NCI-H2029 treated with DMSO at 0.1 percent for 48 hours (cell line): ENCODE measurements at regions not wholly inside any gene's neighbourhood (a gene's known extent, or its start where the extent isn't known, plus 50 kb on each side); places are given as distances from the start of the nearest gene placed in this dataset.

ENCODE experiments used
- DNase-seq: peaks from one replicate; lab custom pipeline; 2025; lab: John Stamatoyannopoulos, UW

- DNase-seq, result no peak
Observed at GRCh38 chr15:47367726-47368390, 349.4 kb upstream of the SEMA6D start.

DNA sequence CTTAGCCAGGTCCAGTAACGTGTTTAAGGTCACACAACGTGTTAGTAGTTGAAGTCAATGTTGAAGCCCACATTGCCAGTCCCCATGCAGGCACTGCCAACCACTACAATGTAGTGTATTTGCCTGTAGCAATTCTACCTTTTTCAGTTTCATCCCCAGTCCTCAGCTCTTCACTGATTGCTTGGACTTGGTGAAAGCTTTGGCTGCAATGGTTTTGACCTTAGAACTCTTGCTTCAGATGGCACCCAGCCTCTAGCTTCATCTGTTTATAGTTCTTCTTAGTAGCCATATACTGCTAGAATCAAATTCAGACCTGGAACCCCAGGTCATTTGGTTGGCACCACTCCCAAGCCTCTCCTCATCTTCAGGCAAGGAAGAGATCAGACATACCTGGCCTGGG, 345.4 kb upstream of the SEMA6D start:
- DNase-seq, result no peak

- no peak for DNase-seq
Observed at GRCh38 chr15:47374222-47374621, 343.1 kb upstream of the SEMA6D start.

DNA sequence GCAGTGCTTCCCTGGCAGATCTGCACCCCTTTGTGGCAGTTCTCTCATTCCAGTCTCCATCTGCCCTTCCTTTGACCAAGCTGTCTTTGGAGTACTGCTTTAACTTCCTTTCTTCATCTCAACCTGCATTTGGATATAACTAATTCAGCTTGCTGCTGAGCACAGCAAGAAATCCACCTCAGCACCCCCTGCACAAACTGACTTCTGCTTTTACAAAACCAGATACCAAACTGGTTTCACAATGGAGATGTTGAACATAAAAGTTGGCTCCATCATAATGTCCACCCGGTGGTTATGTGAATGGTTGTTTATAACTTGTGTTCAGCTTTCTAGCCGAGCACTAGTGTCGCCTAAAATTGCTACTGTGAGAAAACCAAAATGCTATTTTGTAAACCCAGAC, 341.1 kb upstream of the SEMA6D start:
- no peak for DNase-seq

GRCh38 chr15:47377465-47377864, 339.8 kb upstream of the SEMA6D start:
- no peak for DNase-seq

DNA sequence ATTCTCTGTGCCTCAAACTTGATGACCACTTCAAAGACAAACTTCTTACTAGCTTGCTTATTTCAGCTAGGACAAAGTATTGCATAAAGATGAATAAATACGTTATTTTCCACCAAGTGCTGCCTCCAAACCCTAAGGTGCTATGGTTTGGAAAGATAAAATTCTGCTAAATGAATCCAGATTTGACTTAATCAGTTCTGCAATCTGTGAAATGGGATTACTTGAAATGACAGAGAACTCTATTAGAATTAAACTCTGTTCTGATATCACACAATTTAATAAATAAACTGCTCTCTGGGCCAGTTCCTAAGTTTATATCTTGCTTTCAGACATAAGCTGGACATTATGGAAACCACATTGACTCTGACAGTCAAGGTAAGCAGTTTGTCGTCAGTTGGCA, 338.8 kb upstream of the SEMA6D start:
- no peak for DNase-seq

- no peak for DNase-seq
Observed at GRCh38 chr15:47383102-47383501, 334.2 kb upstream of the SEMA6D start.

- no peak for DNase-seq
Observed at GRCh38 chr15:47383801-47384200, 333.5 kb upstream of the SEMA6D start.

DNA sequence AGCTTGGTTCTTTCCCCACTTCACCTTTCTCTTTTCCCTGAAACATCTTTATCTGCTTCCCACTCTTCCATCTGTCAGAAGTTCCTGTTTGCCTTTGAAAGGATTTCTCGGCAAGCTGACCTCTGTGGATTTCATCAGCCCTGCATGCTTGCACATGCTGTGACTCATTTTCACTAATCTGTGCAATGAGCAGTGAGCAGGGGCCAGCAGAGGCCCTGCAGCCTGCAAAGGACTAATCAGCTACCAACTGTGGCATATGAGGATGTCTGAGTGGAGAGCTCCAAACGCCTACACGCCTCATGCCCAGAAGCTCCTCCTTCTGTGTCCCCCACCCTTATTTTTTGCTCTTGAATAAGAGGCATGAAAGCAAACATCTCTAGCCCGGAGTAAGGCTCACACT, 333.0 kb upstream of the SEMA6D start:
- no peak for DNase-seq

DNA sequence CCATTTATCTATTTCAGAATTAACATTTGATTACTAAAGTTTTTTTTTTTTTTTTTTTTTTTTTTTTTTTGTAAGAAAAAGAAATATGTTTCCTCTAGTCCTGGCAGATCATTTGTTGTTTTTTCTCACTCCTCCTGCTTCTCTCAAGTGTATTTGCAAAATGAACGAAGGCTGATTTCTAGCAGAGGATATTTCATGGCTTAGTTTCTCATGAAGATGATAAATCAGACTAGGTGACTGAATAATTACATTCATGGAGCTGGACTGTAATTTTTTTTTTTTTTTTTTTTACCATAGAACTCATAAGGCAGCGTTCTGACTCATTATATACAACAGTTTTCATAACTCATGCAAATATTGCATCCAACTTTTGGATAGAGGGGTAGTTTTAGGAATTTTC, 332.5 kb upstream of the SEMA6D start:
- DNase-seq, result no peak

- no peak for DNase-seq
Observed at GRCh38 chr15:47386459-47386858, 330.8 kb upstream of the SEMA6D start.

- DNase-seq, result no peak
Observed at GRCh38 chr15:47388299-47388698, 329.0 kb upstream of the SEMA6D start.

- no peak for DNase-seq
Observed at GRCh38 chr15:47390208-47390765, 327.0 kb upstream of the SEMA6D start.

GRCh38 chr15:47394286-47394809, 323.0 kb upstream of the SEMA6D start:
- no peak for DNase-seq

DNA sequence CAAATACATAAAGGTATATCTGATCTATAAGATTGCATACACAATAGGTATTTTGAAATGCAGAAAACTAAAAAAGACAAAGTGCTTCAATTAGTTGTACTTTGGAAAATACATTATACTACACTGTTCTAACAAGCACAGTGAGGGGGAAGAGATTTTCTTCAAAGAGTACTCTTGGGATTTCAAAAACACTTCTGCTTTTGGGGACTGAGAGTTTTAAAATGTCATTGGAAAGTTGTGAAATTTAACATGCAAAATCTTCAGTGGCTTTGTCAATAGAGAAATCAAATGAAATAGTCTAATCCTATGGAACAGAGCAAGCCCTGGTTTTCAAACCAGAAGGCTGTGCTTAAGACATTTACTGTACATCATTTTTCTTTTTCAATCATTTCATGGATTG, 322.2 kb upstream of the SEMA6D start:
- DNase-seq, result no peak

- DNase-seq, result no peak
Observed at GRCh38 chr15:47397655-47398054, 319.6 kb upstream of the SEMA6D start.

- DNase-seq, result no peak
Observed at GRCh38 chr15:47398132-47398531, 319.2 kb upstream of the SEMA6D start.

GRCh38 chr15:47398594-47398993, 318.7 kb upstream of the SEMA6D start:
- DNase-seq, result no peak

- DNase-seq, result no peak
Observed at GRCh38 chr15:47399100-47399499, 318.2 kb upstream of the SEMA6D start.

- DNase-seq, result no peak
Observed at GRCh38 chr15:47400603-47401002, 316.7 kb upstream of the SEMA6D start.

DNA sequence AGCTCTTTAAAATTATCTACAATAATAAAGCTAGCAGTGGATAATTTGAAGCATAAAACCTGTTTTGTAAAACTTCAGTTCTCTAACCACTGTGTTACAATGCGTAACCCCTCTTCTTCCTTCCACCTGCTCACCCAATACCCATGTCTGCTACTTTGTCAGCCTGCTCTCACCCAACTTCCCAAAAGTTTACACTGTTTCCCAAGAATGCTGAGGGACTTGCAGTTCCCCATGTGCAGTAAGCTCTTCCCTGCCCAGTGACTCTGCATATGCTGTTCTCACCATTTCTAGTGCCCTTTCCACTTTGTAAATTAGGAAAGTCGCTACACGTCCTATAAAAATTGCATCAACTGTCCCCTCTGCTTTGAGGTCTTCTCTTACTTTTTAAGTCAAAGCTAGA, 315.9 kb upstream of the SEMA6D start:
- no peak for DNase-seq

GRCh38 chr15:47402829-47403228, 314.5 kb upstream of the SEMA6D start:
- no peak for DNase-seq

- no peak for DNase-seq
Observed at GRCh38 chr15:47404877-47405276, 312.4 kb upstream of the SEMA6D start.
